Limb (tissue), 2 donors: ENCODE measurements at regions not wholly inside any gene's neighbourhood (a gene's known extent, or its start where the extent isn't known, plus 50 kb on each side); places are given as distances from the start of the nearest gene placed in this dataset.
"Not testable (repeated sequence)": the region's sequence is repeated elsewhere in the genome, so short reads cannot be mapped to it uniquely, and the experiment has no call there.

Source experiments
- DNase-seq, 2 donors: peaks; one replicate each; pipeline ENCODE4 v3.0.0-alpha.2; 2016; ENCODE audit errors: extremely low spot score in 2 of 2

- DNase-seq = not testable (repeated sequence)
Observed at GRCh38 chrX:67213686-67214085, 330.1 kb upstream of the AR start.

GRCh38 chrX:67207912-67208311 is 335.9 kb upstream of the AR start:
- DNase-seq = no peak

- no peak for DNase-seq
Observed at GRCh38 chrX:67159437-67159836, 384.4 kb upstream of the AR start.

GRCh38 chrX:67114635-67115034 is 429.2 kb upstream of the AR start:
- DNase-seq = no peak

- no peak for DNase-seq
Observed at GRCh38 chrX:67105758-67106116, 438.1 kb upstream of the AR start.

- no peak for DNase-seq
Observed at GRCh38 chrX:67104982-67105757, 438.7 kb upstream of the AR start.

GRCh38 chrX:67100031-67100884 is 443.6 kb upstream of the AR start:
- DNase-seq = no peak

GRCh38 chrX:67094061-67094460 is 449.8 kb upstream of the AR start:
- DNase-seq = no peak

- DNase-seq = no peak
Observed at GRCh38 chrX:67050760-67051159, 411.9 kb upstream of the EDA2R start.

GRCh38 chrX:67044866-67045265 is 406.0 kb upstream of the EDA2R start:
- DNase-seq = no peak

GRCh38 chrX:67044029-67044653 is 405.3 kb upstream of the EDA2R start:
- no peak for DNase-seq

- no peak for DNase-seq
Observed at GRCh38 chrX:67004451-67004850, 365.6 kb upstream of the EDA2R start.

GRCh38 chrX:66994729-66995128 is 355.9 kb upstream of the EDA2R start:
- DNase-seq = no peak

- DNase-seq = not testable (repeated sequence)
Observed at GRCh38 chrX:66992077-66992476, 353.2 kb upstream of the EDA2R start.

- no peak for DNase-seq
Observed at GRCh38 chrX:66988331-66988730, 349.5 kb upstream of the EDA2R start.

- DNase-seq = no peak
Observed at GRCh38 chrX:66961665-66962064, 322.8 kb upstream of the EDA2R start.

- DNase-seq = no peak
Observed at GRCh38 chrX:66931713-66932112, 292.8 kb upstream of the EDA2R start.

GRCh38 chrX:66930516-66930915 is 291.6 kb upstream of the EDA2R start:
- DNase-seq = not testable (repeated sequence)

GRCh38 chrX:66920296-66920695 is 281.4 kb upstream of the EDA2R start:
- no peak for DNase-seq

GRCh38 chrX:66919280-66919832 is 280.5 kb upstream of the EDA2R start:
- DNase-seq = no peak

GRCh38 chrX:66918511-66918910 is 279.6 kb upstream of the EDA2R start:
- no peak for DNase-seq

GRCh38 chrX:66915893-66916292 is 277.0 kb upstream of the EDA2R start:
- DNase-seq = no peak
